Liver (tissue), 8 donors: ENCODE measurements at regions not wholly inside any gene's neighbourhood (a gene's known extent, or its start where the extent isn't known, plus 50 kb on each side); places are given as distances from the start of the nearest gene placed in this dataset.

ENCODE experiments used
- DNase-seq: peaks from one replicate; pipeline ENCODE4 v3.0.0-alpha.2; 2017; ENCODE audit warnings: low spot score
- H3K27ac ChIP-seq, 2 donors: one replicate each; pipeline ENCODE4 v1.7.0; 2013; ENCODE audit warnings: inconsistent platforms in 2 of 2, low read length in 2 of 2, control low read depth in 1 of 2, low read depth in 1 of 2, mild to moderate bottlenecking in 1 of 2
- H3K27me3 ChIP-seq, 4 donors: one replicate each; pipeline versions ENCODE4 v1.6.1 to v1.7.0; 2013; ENCODE audit warnings: low read length in 3 of 4, inconsistent platforms in 1 of 4, mild to moderate bottlenecking in 1 of 4, moderate library complexity in 1 of 4; ENCODE audit not compliant: control insufficient read depth in 4 of 4, insufficient read depth in 4 of 4
- H3K36me3 ChIP-seq, 4 donors: one replicate each; pipeline versions ENCODE4 v1.6.1 to v1.7.0; 2013; ENCODE audit warnings: low read length in 3 of 4, mild to moderate bottlenecking in 3 of 4, low read depth in 1 of 4, moderate library complexity in 1 of 4; ENCODE audit not compliant: control insufficient read depth in 4 of 4, insufficient read depth in 3 of 4
- H3K4me1 ChIP-seq, 4 donors: one replicate each; pipeline versions ENCODE4 v1.6.1 to v1.7.0; 2013; ENCODE audit warnings: low read length in 3 of 4, mild to moderate bottlenecking in 3 of 4, moderate library complexity in 1 of 4; ENCODE audit not compliant: control insufficient read depth in 4 of 4, insufficient read depth in 4 of 4
- H3K4me3 ChIP-seq, 3 donors: one replicate each; pipeline versions ENCODE4 v1.6.1 to v1.7.0; 2013; ENCODE audit warnings: low read length in 3 of 3, control low read depth in 1 of 3, low read depth in 1 of 3, mild to moderate bottlenecking in 1 of 3
- H3K9ac ChIP-seq, 2 donors: one replicate each; pipeline ENCODE4 v1.7.0; 2013; ENCODE audit warnings: low read length in 2 of 2, mild to moderate bottlenecking in 2 of 2, moderate library complexity in 2 of 2, control low read depth in 1 of 2, low read depth in 1 of 2
- H3K9me3 ChIP-seq, 4 donors: one replicate each; pipeline versions ENCODE4 v1.6.1 to v1.7.0; 2013; ENCODE audit warnings: low read length in 3 of 4; ENCODE audit not compliant: control insufficient read depth in 4 of 4
- ATF3 ChIP-seq: IDR thresholded peaks from 2 replicates; pipeline ENCODE4 v1.6.1; 2016; ENCODE audit warnings: antibody characterized with exemption
- CTCF ChIP-seq: fragments of 150-350 bp; IDR thresholded peaks from 2 replicates; pipeline ENCODE4 v1.5.1; 2017; ENCODE audit warnings: improper control_type of control experiment, low read depth, low read length; ENCODE audit not compliant: missing input control
- EGR1 ChIP-seq, 2 donors: IDR thresholded peaks; 2 replicates each; pipeline ENCODE4 v1.6.1; 2016 to 2018; ENCODE audit warnings: antibody characterized with exemption in 2 of 2, low read depth in 2 of 2
- FOXA1 ChIP-seq: IDR thresholded peaks from 2 replicates; pipeline ENCODE4 v1.6.1; 2016; ENCODE audit warnings: antibody characterized with exemption
- FOXA2 ChIP-seq: IDR thresholded peaks from 2 replicates; pipeline ENCODE4 v1.6.1; 2016; ENCODE audit warnings: antibody characterized with exemption
- GABPA ChIP-seq, 2 donors: IDR thresholded peaks in 1 of 2; conservative IDR thresholded peaks in 1 of 2; 2 replicates each; pipeline ENCODE4 v1.6.1; 2016; ENCODE audit warnings: antibody characterized with exemption in 2 of 2, mild to moderate bottlenecking in 1 of 2, moderate library complexity in 1 of 2
- HNF4A ChIP-seq, 2 donors: conservative IDR thresholded peaks; 2 replicates each; pipeline ENCODE4 v1.6.1; 2016; ENCODE audit warnings: antibody characterized with exemption in 2 of 2, mild to moderate bottlenecking in 2 of 2
- HNF4G ChIP-seq: IDR thresholded peaks from 2 replicates; pipeline ENCODE4 v1.6.1; 2016; ENCODE audit warnings: antibody characterized with exemption
- JUND ChIP-seq, 2 donors: IDR thresholded peaks; 2 replicates each; pipeline ENCODE4 v1.6.1; 2016; ENCODE audit warnings: antibody characterized with exemption in 2 of 2
- MAX ChIP-seq: IDR thresholded peaks from 2 replicates; pipeline ENCODE4 v1.6.1; 2016; ENCODE audit warnings: antibody characterized with exemption
- NR2F2 ChIP-seq: IDR thresholded peaks from 2 replicates; pipeline ENCODE4 v1.6.1; 2016; ENCODE audit warnings: antibody characterized with exemption
- RAD21 ChIP-seq, 2 donors: IDR thresholded peaks; 2 replicates each; pipeline ENCODE4 v1.6.1; 2016; ENCODE audit warnings: antibody characterized with exemption in 2 of 2, mild to moderate bottlenecking in 2 of 2
- REST ChIP-seq: IDR thresholded peaks from 2 replicates; pipeline ENCODE4 v1.6.1; 2016; ENCODE audit warnings: antibody characterized with exemption, mild to moderate bottlenecking
- RXRA ChIP-seq, 2 donors: IDR thresholded peaks; 2 replicates each; pipeline ENCODE4 v1.6.1; 2017 to 2018; ENCODE audit warnings: antibody characterized with exemption in 2 of 2, mild to moderate bottlenecking in 1 of 2
- SP1 ChIP-seq: IDR thresholded peaks from 2 replicates; pipeline ENCODE4 v1.6.1; 2018; ENCODE audit warnings: antibody characterized with exemption, mild to moderate bottlenecking
- TAF1 ChIP-seq: conservative IDR thresholded peaks from 2 replicates; pipeline ENCODE4 v1.6.1; 2016; ENCODE audit warnings: antibody characterized with exemption, mild to moderate bottlenecking
- WGBS: extraction: QIAGEN DNeasy Blood & Tissue Kit; methylation state at CpG from one replicate; pipeline ENCODE4 v1.1.7; 2013; 5-methylcytosine and 5-hydroxymethylcytosine counted together
- donor health status: healthy.
- donor health status: healthy.
- donor health status: healthy.
- donor health status: healthy.
- donor health status: healthy.

GRCh38 chr4:100026066-100026465 lies 76.0 kb upstream of the H2AZ1 start:
- no peak overlapping the region for H3K27ac ChIP-seq
- WGBS, result 83% methylated on average over 5 of the region's 5 CpGs
- peaks cover 0 to 3% (median 0%) of the 10 kb centered on the region in 4 donors for H3K27me3 ChIP-seq
- H3K4me1 ChIP-seq, result no peaks in the 10 kb centered on the region
- H3K9me3 ChIP-seq, result peaks cover 0 to 4% (median 0%) of the 10 kb centered on the region in 4 donors
- no peak for DNase-seq
- H3K9ac ChIP-seq, result no peak overlapping the region
- no peak overlapping the region for H3K4me3 ChIP-seq
- TF ChIP-seq RAD21 (IDR thresholded peaks at IDR 0.05), result no peak
- TF ChIP-seq FOXA2, result no peak
- no peak for TF ChIP-seq TAF1
- no peak for TF ChIP-seq HNF4A (conservative IDR thresholded peaks at IDR 0.05)
- no peak for TF ChIP-seq CTCF
- H3K36me3 ChIP-seq, result no peaks in the 10 kb centered on the region

- peaks cover 0 to 4% (median 0%) of the 10 kb centered on the region in 4 donors for H3K9me3 ChIP-seq
- TF ChIP-seq GABPA (IDR thresholded peaks at IDR 0.05 in 1 of 2, conservative IDR thresholded peaks at IDR 0.05 in 1 of 2) (no peak), CTCF (no peak), HNF4G (no peak)
- DNase-seq, result no peak
These were observed 73.7 kb upstream of the H2AZ1 start for GRCh38 chr4:100023800-100024199.

GRCh38 chr4:100022792-100023222 lies 72.7 kb upstream of the H2AZ1 start:
- 58% methylated on average over 5 of the region's 5 CpGs for WGBS
- no peak overlapping the region for H3K4me3 ChIP-seq
- H3K27ac ChIP-seq, result no peak overlapping the region
- H3K36me3 ChIP-seq, result no peaks in the 10 kb centered on the region
- DNase-seq, result no peak
- H3K4me1 ChIP-seq, result no peaks in the 10 kb centered on the region
- no peak overlapping the region for H3K9ac ChIP-seq
- H3K9me3 ChIP-seq, result no peaks in the 10 kb centered on the region
- H3K27me3 ChIP-seq, result peaks cover 0 to 6% (median 0%) of the 10 kb centered on the region in 4 donors
- no peak for TF ChIP-seq HNF4G
- TF ChIP-seq EGR1 (IDR thresholded peaks at IDR 0.05; ENCODE audit: low read depth in 2 of 2), result no peak
- no peak for TF ChIP-seq NR2F2
- TF ChIP-seq FOXA2, result no peak
- no peak for TF ChIP-seq REST
- no peak for TF ChIP-seq MAX
- no peak for TF ChIP-seq FOXA1
- no peak for TF ChIP-seq SP1
- TF ChIP-seq JUND (IDR thresholded peaks at IDR 0.05), result no peak
- no peak for TF ChIP-seq CTCF
- no peak for TF ChIP-seq GABPA (IDR thresholded peaks at IDR 0.05 in 1 of 2, conservative IDR thresholded peaks at IDR 0.05 in 1 of 2)
- TF ChIP-seq TAF1, result no peak
- TF ChIP-seq RAD21 (IDR thresholded peaks at IDR 0.05), result no peak
- no peak for TF ChIP-seq HNF4A (conservative IDR thresholded peaks at IDR 0.05)
- TF ChIP-seq ATF3, result no peak
- TF ChIP-seq RXRA (IDR thresholded peaks at IDR 0.05), result no peak

More at GRCh38 chr4:100023800-100024199, 73.7 kb upstream of the H2AZ1 start:
- Histone ChIP-seq H3K36me3 (no peaks in the 10 kb centered on the region), H3K4me1 (no peaks in the 10 kb centered on the region), H3K9ac (no peak overlapping the region), H3K4me3 (no peak overlapping the region), H3K27ac (no peak overlapping the region), H3K27me3 (peaks cover 0 to 6% (median 0%) of the 10 kb centered on the region in 4 donors)
